H1 (cell line): ENCODE measurements at regions not wholly inside any gene's neighbourhood (a gene's known extent, or its start where the extent isn't known, plus 50 kb on each side); places are given as distances from the start of the nearest gene placed in this dataset.

ENCODE experiments used
- CTCF ChIA-PET: fragments of 300-600 bp; sonication (Branson Sonifier 250); formaldehyde crosslinking; loops from one replicate; lab custom pipeline; 2021; ENCODE audit not compliant: partially characterized antibody; lab: Charles Lee
- POLR2A ChIA-PET: fragments of 300-600 bp; sonication (Branson Sonifier 250); formaldehyde crosslinking; loops from one replicate; lab custom pipeline; 2021; ENCODE audit warnings: inconsistent platforms; ENCODE audit not compliant: partially characterized antibody; lab: Charles Lee
- DNase-seq, 2 experiments: peaks; one replicate each; pipeline versions ENCODE4 v3.0.0 to v3.0.0-alpha.2; 2010 to 2022; ENCODE audit warnings: low spot score in 2 of 2, low read depth in 1 of 2, mixed read lengths in 1 of 2
- FAIRE-seq: peaks from 2 replicates; lab custom pipeline; 2011; peaks lifted over from hg19 to GRCh38; lab: Jason Lieb, UNC
- H2AFZ ChIP-seq: 2 replicates; pipeline ENCODE4 v1.8.1; 2012; ENCODE audit warnings: low read length, inconsistent platforms
- H2AK5ac ChIP-seq: 2 replicates; pipeline ENCODE4 v1.6.1; 2013; ENCODE audit warnings: low read depth, low read length
- H2BK120ac ChIP-seq: replicated peaks from 2 replicates; pipeline ENCODE3; 2013; ENCODE audit warnings: low read depth, low read length, inconsistent platforms
- H2BK12ac ChIP-seq: 2 replicates; pipeline ENCODE4 v1.6.1; 2013; ENCODE audit warnings: low read depth, low read length
- H2BK15ac ChIP-seq: 2 replicates; pipeline ENCODE4 v1.6.1; 2013; ENCODE audit warnings: low read length
- H2BK20ac ChIP-seq: 2 replicates; pipeline ENCODE4 v1.6.1; 2013; ENCODE audit warnings: low read length
- H2BK5ac ChIP-seq: 2 replicates; pipeline ENCODE4 v1.6.1; 2013; ENCODE audit warnings: low read depth, low read length
- H3K14ac ChIP-seq: 2 replicates; pipeline ENCODE4 v1.6.1; 2013; ENCODE audit warnings: inconsistent platforms; ENCODE audit not compliant: insufficient read length
- H3K18ac ChIP-seq: 2 replicates; pipeline ENCODE4 v1.6.1; 2013; ENCODE audit warnings: low read length; ENCODE audit errors: extremely low read depth
- H3K23ac ChIP-seq: 2 replicates; pipeline ENCODE4 v1.6.1; 2013; ENCODE audit warnings: inconsistent platforms; ENCODE audit not compliant: insufficient read length
- H3K23me2 ChIP-seq: 2 replicates; pipeline ENCODE4 v1.6.1; 2013; ENCODE audit warnings: low read depth, low read length
- H3K27ac ChIP-seq: 2 replicates; pipeline ENCODE4 v1.6.1; 2011; ENCODE audit warnings: low read depth, low read length, inconsistent platforms
- H3K27me3 ChIP-seq, 4 experiments: replicated peaks in 1 of 4; 1 replicate in 1 of 4; 2 replicates in 3 of 4; pipeline versions ENCODE4 v1.6.1 to v1.8.1; 2011 to 2013; ENCODE audit warnings: low read length in 3 of 4, mild to moderate bottlenecking in 3 of 4, inconsistent platforms in 2 of 4, mixed read lengths in 2 of 4, moderate library complexity in 1 of 4; ENCODE audit not compliant: control insufficient read depth in 3 of 4, insufficient read depth in 3 of 4; ENCODE audit errors: extremely low read depth in 1 of 4
- H3K36me3 ChIP-seq, 4 experiments: 2 replicates each; pipeline versions ENCODE4 v1.6.1 to v1.8.1; 2011 to 2013; ENCODE audit warnings: mild to moderate bottlenecking in 4 of 4, low read length in 3 of 4, moderate library complexity in 2 of 4, control low read depth in 1 of 4, inconsistent platforms in 1 of 4; ENCODE audit not compliant: insufficient read depth in 4 of 4, control insufficient read depth in 2 of 4
- H3K4ac ChIP-seq: replicated peaks from 2 replicates; pipeline ENCODE3; 2013; ENCODE audit warnings: low read length, low read depth, mixed read lengths, inconsistent platforms; ENCODE audit not compliant: insufficient read length
- H3K4me1 ChIP-seq, 4 experiments: replicated peaks in 1 of 4; 1 replicate in 1 of 4; 2 replicates in 3 of 4; pipeline versions ENCODE4 v1.6.1 to v1.8.1; 2011 to 2013; ENCODE audit warnings: low read length in 3 of 4, inconsistent platforms in 2 of 4, mixed read lengths in 1 of 4; ENCODE audit not compliant: insufficient read depth in 4 of 4, control insufficient read depth in 3 of 4
- H3K4me2 ChIP-seq, 2 experiments: 2 replicates each; pipeline versions ENCODE4 v1.6.1 to v1.8.1; 2011 to 2013; ENCODE audit warnings: low read depth in 2 of 2, low read length in 2 of 2, control low read depth in 1 of 2, inconsistent platforms in 1 of 2, mild to moderate bottlenecking in 1 of 2; ENCODE audit not compliant: insufficient read depth in 1 of 2
- H3K4me3 ChIP-seq, 4 experiments: fragments of 200-600, 300-600 bp in 1 of 4; sonication (generic), shearing (Covaris generic), sonication (Bioruptor Twin) in 1 of 4; 2 replicates each; pipeline versions ENCODE4 v1.5.1 to v1.8.1; 2011 to 2016; ENCODE audit warnings: low read length in 4 of 4, low read depth in 3 of 4, control low read depth in 2 of 4, inconsistent platforms in 2 of 4, mild to moderate bottlenecking in 2 of 4, mixed read lengths in 1 of 4, moderate library complexity in 1 of 4; ENCODE audit not compliant: insufficient read depth in 2 of 4; ENCODE audit errors: extremely low read depth in 1 of 4
- H3K56ac ChIP-seq: replicated peaks from 2 replicates; pipeline ENCODE3; 2013; ENCODE audit warnings: low read depth, mild to moderate bottlenecking, mixed read lengths, low read length, inconsistent platforms; ENCODE audit not compliant: insufficient read length
- H3K79me1 ChIP-seq: 2 replicates; pipeline ENCODE4 v1.6.1; 2013; ENCODE audit warnings: low read depth, low read length, control low read depth
- H3K79me2 ChIP-seq, 2 experiments: 2 replicates each; pipeline versions ENCODE4 v1.6.1 to v1.8.1; 2012 to 2013; ENCODE audit warnings: low read length in 2 of 2, mild to moderate bottlenecking in 2 of 2, inconsistent platforms in 1 of 2; ENCODE audit not compliant: insufficient read depth in 2 of 2, control insufficient read depth in 1 of 2
- H3K9ac ChIP-seq, 4 experiments: replicated peaks in 1 of 4; 1 replicate in 1 of 4; 2 replicates in 3 of 4; pipeline versions ENCODE4 v1.6.1 to v1.8.1; 2011 to 2013; ENCODE audit warnings: low read depth in 3 of 4, low read length in 3 of 4, control low read depth in 2 of 4, mild to moderate bottlenecking in 2 of 4, moderate library complexity in 2 of 4, inconsistent platforms in 1 of 4; ENCODE audit errors: extremely low read depth in 1 of 4
- H3K9me3 ChIP-seq, 2 experiments: 2 replicates each; pipeline versions ENCODE4 v1.6.1 to v1.8.1; 2012 to 2013; ENCODE audit warnings: mild to moderate bottlenecking in 2 of 2, moderate library complexity in 2 of 2, control low read depth in 1 of 2, inconsistent platforms in 1 of 2, low read depth in 1 of 2, low read length in 1 of 2, mixed read lengths in 1 of 2; ENCODE audit not compliant: insufficient read depth in 2 of 2
- H4K20me1 ChIP-seq, 2 experiments: replicated peaks in 1 of 2; 2 replicates each; pipeline versions ENCODE3 to v1.8.1; 2011 to 2013; ENCODE audit warnings: inconsistent platforms in 2 of 2, low read length in 2 of 2, mild to moderate bottlenecking in 1 of 2; ENCODE audit not compliant: insufficient read depth in 2 of 2, control insufficient read depth in 1 of 2
- H4K5ac ChIP-seq: 2 replicates; pipeline ENCODE4 v1.6.1; 2013; ENCODE audit warnings: low read length, low read depth, mixed read lengths, inconsistent platforms; ENCODE audit not compliant: insufficient read length
- H4K8ac ChIP-seq: 2 replicates; pipeline ENCODE4 v1.8.0; 2013; ENCODE audit warnings: mild to moderate bottlenecking, moderate library complexity, low read length, inconsistent platforms; ENCODE audit not compliant: insufficient read depth; ENCODE audit errors: extremely low read depth
- H4K91ac ChIP-seq: replicated peaks from 2 replicates; pipeline ENCODE3; 2013; ENCODE audit warnings: low read length, mixed read lengths, inconsistent platforms; ENCODE audit not compliant: insufficient read length
- GTF2F1 ChIP-seq: IDR thresholded peaks from 2 replicates; pipeline ENCODE4 v1.6.1; 2012; ENCODE audit warnings: low read depth, low read length, improper control_type of control experiment, borderline replicate concordance
- KDM1A ChIP-seq: fragments of 200-600, 300-600 bp; sonication (generic); IDR thresholded peaks from 2 replicates; pipeline ENCODE4 v1.7.1; 2016; ENCODE audit warnings: mild to moderate bottlenecking, low read length, borderline replicate concordance
- POLR2AphosphoS5 ChIP-seq: IDR thresholded peaks from 2 replicates; pipeline ENCODE4 v1.6.1; 2011; ENCODE audit warnings: low read depth, low read length
- RFX5 ChIP-seq: IDR thresholded peaks from 2 replicates; pipeline ENCODE4 v1.6.1; 2011; ENCODE audit warnings: low read depth, low read length, improper control_type of control experiment, borderline replicate concordance

DNA sequence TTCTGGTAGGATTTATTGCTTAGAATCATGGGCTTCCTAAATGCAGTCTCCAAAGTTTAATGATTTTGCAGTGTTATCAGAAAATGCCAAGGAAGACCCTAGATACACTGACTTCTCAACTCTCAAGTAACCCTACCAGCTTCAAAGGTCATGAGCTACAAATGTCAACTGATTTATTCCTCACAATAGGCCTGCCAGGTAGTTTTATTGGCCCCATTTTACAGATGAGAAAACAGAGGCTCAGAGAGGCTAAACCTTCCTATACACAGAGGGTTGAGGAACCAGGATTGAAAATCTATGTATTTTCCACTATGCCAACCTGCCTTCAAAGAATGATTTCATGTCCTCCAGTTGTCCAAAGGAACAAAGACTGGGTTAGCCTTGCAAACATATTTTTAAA lies 384.4 kb upstream of the POU3F1 start:
- Histone ChIP-seq H3K79me2 (peaks cover 0 to 33% of the 10 kb centered on the region in 2 experiments; a peak in 2 of 4 replicates), H3K4me2 (peak overlapping the region; percentile 7 to 26; a peak in 2 of 4 replicates), H4K20me1 (peaks cover 0 to 12% of the 10 kb centered on the region in 2 experiments), H3K4ac (no peak overlapping the region), H4K8ac (no peak overlapping the region), H2AFZ (no peak overlapping the region), H3K27ac (no peak overlapping the region), H2BK5ac (no peak overlapping the region; the same call in 1 of the 2 replicates), H3K36me3 (peaks cover 0 to 36% (median 23%) of the 10 kb centered on the region in 4 experiments; a peak in 5 of 8 replicates), H4K5ac (no peak overlapping the region), H3K23me2 (peaks cover 4% of the 10 kb centered on the region), H3K79me1 (no peaks in the 10 kb centered on the region; the same call in 1 of the 2 replicates), H3K27me3 (no peaks in the 10 kb centered on the region; a peak in 1 of 7 replicates), H2BK120ac (no peak overlapping the region), H3K14ac (no peak overlapping the region), H3K23ac (no peak overlapping the region), H4K91ac (no peak overlapping the region), H3K9ac (no peak overlapping the region), H2BK12ac (no peak overlapping the region), H3K4me3 (peak overlapping the region in 1 of 4 experiments; percentile 41; a peak in 2 of 8 replicates), H3K18ac (no peak overlapping the region), H3K56ac (no peak overlapping the region), H3K9me3 (no peaks in the 10 kb centered on the region), H2AK5ac (no peak overlapping the region), H2BK15ac (no peak overlapping the region), H3K4me1 (peaks cover 0 to 13% (median 10%) of the 10 kb centered on the region in 4 experiments; a peak in 5 of 7 replicates), H2BK20ac (no peak overlapping the region)
- TF ChIP-seq RFX5 (no peak), KDM1A (peak; percentile 84), GTF2F1 (no peak), POLR2AphosphoS5 (0 out of 2 replicates have a peak, but pooled peaks have one; percentile 20)
- ChIA-PET POLR2A (interaction anchor here (0.6 to 10.1 kb wide), 17 partner anchors 9 to 461 kb away, joined by 3 to 190 read pairs (median 5); no protein-coding TSS in a partner anchor), CTCF (interaction anchor here (1.4 kb wide), 1 partner anchor 72 kb away, joined by 3 read pairs; no protein-coding TSS in a partner anchor)
- FAIRE-seq (no peak), DNase-seq (no peak)
